Smooth muscle cell (in vitro differentiated cells): ENCODE measurements at regions not wholly inside any gene's neighbourhood (a gene's known extent, or its start where the extent isn't known, plus 50 kb on each side); places are given as distances from the start of the nearest gene placed in this dataset.
A peak's percentile ranks its signal among the peaks of the same experiment; 100 is the strongest.

Experiments used
- DNase-seq: peaks from one replicate; lab custom pipeline; 2025; ENCODE audit not compliant: unreplicated experiment; lab: John Stamatoyannopoulos, UW
- H2AFZ ChIP-seq: fragments of 200-600 bp; sonication (generic); 2 replicates; pipeline ENCODE4 v1.6.0; 2016; ENCODE audit warnings: antibody characterized with exemption, low read depth, mild to moderate bottlenecking
- H3F3A ChIP-seq: fragments of 200-600 bp; sonication (generic); 2 replicates; pipeline ENCODE4 v1.6.0; 2017; ENCODE audit warnings: antibody characterized with exemption, low read depth
- H3K27ac ChIP-seq: fragments of 200-600 bp; sonication (generic); 2 replicates; pipeline ENCODE4 v1.5.1; 2016; ENCODE audit warnings: low read depth, mild to moderate bottlenecking
- H3K27me3 ChIP-seq: fragments of 200-600 bp; sonication (generic); 2 replicates; pipeline ENCODE4 v1.6.1; 2016; ENCODE audit warnings: low read depth, mild to moderate bottlenecking
- H3K36me3 ChIP-seq: fragments of 200-600 bp; sonication (generic); 2 replicates; pipeline ENCODE4 v1.5.1; 2016; ENCODE audit warnings: low read depth
- H3K4me1 ChIP-seq: fragments of 200-600 bp; sonication (generic); 2 replicates; pipeline ENCODE4 v1.5.1; 2016; ENCODE audit warnings: low read depth
- H3K4me2 ChIP-seq: fragments of 200-600 bp; sonication (generic); 2 replicates; pipeline ENCODE4 v1.6.0; 2016; ENCODE audit warnings: mild to moderate bottlenecking
- H3K4me3 ChIP-seq: fragments of 200-600 bp; sonication (generic); 2 replicates; pipeline ENCODE4 v1.5.1; 2016; ENCODE audit warnings: mild to moderate bottlenecking
- H3K79me2 ChIP-seq: fragments of 200-600 bp; sonication (generic); 2 replicates; pipeline ENCODE4 v1.6.0; 2016; ENCODE audit warnings: low read depth, mild to moderate bottlenecking
- H3K9ac ChIP-seq: fragments of 200-600 bp; sonication (generic); 2 replicates; pipeline ENCODE4 v1.6.0; 2016; ENCODE audit warnings: low read depth
- H3K9me3 ChIP-seq: fragments of 200-600 bp; sonication (generic); replicated peaks from 2 replicates; pipeline ENCODE4 v1.5.1; 2016; ENCODE audit warnings: low read depth
- H4K20me1 ChIP-seq: fragments of 200-600 bp; sonication (generic); 2 replicates; pipeline ENCODE4 v1.6.0; 2016; ENCODE audit warnings: low read depth
- CTCF ChIP-seq: fragments of 200-600 bp; sonication (generic); IDR thresholded peaks from 2 replicates; pipeline ENCODE4 v1.5.1; 2017; ENCODE audit warnings: borderline replicate concordance, mild to moderate bottlenecking, antibody characterized with exemption; ENCODE audit not compliant: insufficient read depth, poor library complexity, severe bottlenecking
- WGBS: methylation state at CpG from one replicate; pipeline ENCODE4 v1.1.7; 2016; ENCODE audit warnings: low lambda C conversion rate; 5-methylcytosine and 5-hydroxymethylcytosine counted together

GRCh38 chr10:3467052-3467951 lies 294.7 kb upstream of the PITRM1 start:
- no peak overlapping the region for H2AFZ ChIP-seq
- peak overlapping the region; percentile 92 for H3K9ac ChIP-seq
- H3K27ac ChIP-seq = peak overlapping the region; percentile 98
- no peaks in the 10 kb centered on the region for H3K79me2 ChIP-seq
- H4K20me1 ChIP-seq = no peaks in the 10 kb centered on the region
- peak; percentile 33 for TF ChIP-seq CTCF
- peaks cover 38% of the 10 kb centered on the region for H3K4me1 ChIP-seq
- DNase-seq = no peak
- H3F3A ChIP-seq = peaks cover 20% of the 10 kb centered on the region
- peak overlapping the region; percentile 78 for H3K4me2 ChIP-seq
- no peaks in the 10 kb centered on the region for H3K9me3 ChIP-seq
- peak overlapping the region; percentile 13 for H3K4me3 ChIP-seq
- no peaks in the 10 kb centered on the region for H3K27me3 ChIP-seq
- WGBS = 37% methylated on average over 23 of the region's 23 CpGs
- no peaks in the 10 kb centered on the region for H3K36me3 ChIP-seq

- H3K27me3 ChIP-seq = no peaks in the 10 kb centered on the region
- 66% methylated on average over 11 of the region's 11 CpGs for WGBS
- DNase-seq = no peak
- peak overlapping the region; percentile 25 for H2AFZ ChIP-seq
- no peaks in the 10 kb centered on the region for H3K9me3 ChIP-seq
- no peak overlapping the region for H3K4me3 ChIP-seq
- peaks cover 32% of the 10 kb centered on the region for H3K4me1 ChIP-seq
- no peaks in the 10 kb centered on the region for H3K79me2 ChIP-seq
- H3K9ac ChIP-seq = peak overlapping the region; percentile 20
- H3K4me2 ChIP-seq = peak overlapping the region; percentile 37
- peaks cover 20% of the 10 kb centered on the region for H3F3A ChIP-seq
- no peaks in the 10 kb centered on the region for H3K36me3 ChIP-seq
- TF ChIP-seq CTCF = no peak
- no peaks in the 10 kb centered on the region for H4K20me1 ChIP-seq
- H3K27ac ChIP-seq = peak overlapping the region; percentile 71
Measured at GRCh38 chr10:3465406-3465891, 292.9 kb upstream of the PITRM1 start.

GRCh38 chr10:3464760-3465405 lies 292.3 kb upstream of the PITRM1 start:
- Histone ChIP-seq H3K9ac (peak overlapping the region; percentile 20), H3F3A (peaks cover 20% of the 10 kb centered on the region), H4K20me1 (no peaks in the 10 kb centered on the region), H3K4me1 (peaks cover 32% of the 10 kb centered on the region), H2AFZ (peak overlapping the region; percentile 25), H3K4me3 (no peak overlapping the region), H3K9me3 (no peaks in the 10 kb centered on the region), H3K4me2 (peak overlapping the region; percentile 37), H3K27ac (peak overlapping the region; percentile 71), H3K27me3 (no peaks in the 10 kb centered on the region), H3K36me3 (no peaks in the 10 kb centered on the region), H3K79me2 (no peaks in the 10 kb centered on the region)
- no peak for TF ChIP-seq CTCF
- DNase-seq = no peak
- WGBS = 58% methylated on average over 9 of the region's 9 CpGs
